HuH-7 (cell line): ENCODE measurements at regions not wholly inside any gene's neighbourhood (a gene's known extent, or its start where the extent isn't known, plus 50 kb on each side); places are given as distances from the start of the nearest gene placed in this dataset.

Experiments
- DNase-seq: peaks from one replicate; pipeline ENCODE4 v3.0.0; 2011; ENCODE audit warnings: low spot score

DNA sequence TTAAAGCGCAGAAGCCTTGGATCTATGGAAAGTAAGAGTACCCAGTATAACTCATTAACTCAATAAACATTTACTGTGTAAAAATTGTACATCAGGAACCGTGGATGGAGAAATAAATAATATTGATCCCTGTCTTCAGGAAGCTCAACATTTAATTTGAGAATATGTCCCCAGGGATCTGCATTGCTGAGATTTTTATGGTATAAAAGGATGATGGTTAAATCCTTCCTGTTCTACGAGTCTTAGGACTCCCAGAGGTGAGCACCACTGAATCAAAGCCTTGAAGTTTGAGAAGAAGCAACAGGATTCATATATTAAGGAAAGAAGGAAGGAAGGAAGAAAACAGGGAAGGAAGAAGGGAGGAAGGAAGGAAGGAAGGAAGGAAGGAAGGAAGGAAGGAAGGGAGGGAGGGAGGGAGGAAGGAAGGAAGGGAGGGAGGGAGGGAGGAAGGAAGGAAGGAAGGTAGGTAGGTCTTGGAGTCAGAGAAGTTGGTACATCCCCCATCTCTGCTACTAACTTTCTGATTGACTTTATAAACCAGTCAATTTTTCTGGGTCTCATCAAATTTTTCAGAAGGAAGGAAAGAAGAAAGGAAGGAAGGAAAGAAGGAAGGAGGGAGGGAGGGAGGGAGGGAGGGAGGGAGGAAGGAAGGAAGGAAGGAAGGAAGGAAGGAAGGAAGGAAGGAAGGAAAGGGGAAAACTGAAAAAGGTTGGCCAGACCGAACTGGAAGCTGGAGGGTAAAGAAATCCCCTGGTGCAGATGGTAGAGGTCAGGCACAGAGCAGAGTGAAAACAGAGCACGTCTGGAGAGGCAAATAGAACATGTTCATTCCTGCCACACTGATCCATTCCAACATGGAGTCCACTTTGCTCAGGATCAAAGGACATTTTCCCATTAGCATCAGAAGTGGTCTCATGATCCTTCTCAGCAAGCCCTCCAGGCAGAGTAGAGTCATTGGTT, 422.2 kb upstream of the CDH11 start:
- no peak for DNase-seq

- DNase-seq: no peak
Observed at GRCh38 chr16:65541646-65542045, 419.8 kb upstream of the CDH11 start.

DNA sequence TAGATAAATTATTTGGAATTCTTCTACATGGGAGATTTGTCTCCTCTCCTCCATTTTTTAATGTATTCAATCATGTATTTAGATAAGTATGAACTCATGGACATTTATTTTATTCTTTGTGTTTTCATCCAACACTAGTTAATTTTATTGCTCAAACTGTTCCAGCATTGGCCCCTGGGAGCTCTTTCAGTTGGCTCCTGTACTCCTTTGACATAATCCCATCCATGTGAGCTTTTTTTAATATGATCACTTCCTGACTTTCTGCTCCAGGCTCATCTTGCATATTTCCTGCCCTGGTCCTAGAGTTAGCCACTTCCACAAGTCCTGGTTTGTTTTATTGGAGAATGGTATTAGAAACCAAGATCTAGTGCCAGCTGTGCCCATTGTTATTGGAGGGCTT, 419.0 kb upstream of the CDH11 start:
- no peak for DNase-seq

DNA sequence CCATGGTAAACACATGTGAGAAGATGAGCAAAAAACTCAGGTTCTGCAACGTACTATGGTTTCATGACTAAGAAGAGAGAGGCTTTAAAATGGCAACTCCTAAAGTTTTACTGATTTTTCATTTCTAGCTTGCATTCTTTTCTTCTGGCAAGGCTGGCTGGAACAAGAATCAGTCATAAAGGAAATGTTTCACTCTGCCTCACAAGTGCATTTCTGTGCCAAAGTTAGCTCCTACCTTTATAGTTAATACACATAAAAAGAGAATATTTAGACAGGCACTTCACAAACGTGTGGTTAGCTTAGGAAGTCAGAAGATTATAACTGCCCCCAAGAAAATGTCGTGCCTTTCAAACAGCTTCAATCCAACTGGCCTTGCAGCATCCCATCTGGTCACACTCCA, 417.1 kb upstream of the CDH11 start:
- DNase-seq: no peak

GRCh38 chr16:65537336-65537735, 415.5 kb upstream of the CDH11 start:
- no peak for DNase-seq

GRCh38 chr16:65534121-65534528, 412.3 kb upstream of the CDH11 start:
- DNase-seq: no peak

DNA sequence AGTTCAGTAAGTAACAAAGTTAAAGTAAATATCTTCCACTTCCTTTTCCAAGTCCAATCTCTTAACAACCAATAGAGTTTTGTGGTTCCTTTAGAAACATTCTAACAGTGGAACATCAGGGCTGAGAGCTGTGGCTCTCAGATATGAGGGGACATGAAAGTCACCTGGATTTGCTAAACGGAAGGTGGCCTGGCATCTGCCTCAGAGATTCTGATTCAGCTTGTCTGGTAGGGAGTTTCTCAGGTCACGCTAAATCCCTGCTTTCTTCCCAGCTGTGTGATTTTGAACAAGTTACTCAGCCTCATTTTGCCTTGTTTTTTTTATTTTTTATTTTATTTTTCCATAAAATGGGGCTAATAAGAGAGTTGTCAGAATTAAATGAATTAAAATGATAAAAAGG, 411.0 kb upstream of the CDH11 start:
- no peak for DNase-seq

GRCh38 chr16:65532258-65532657, 410.4 kb upstream of the CDH11 start:
- no peak for DNase-seq

- no peak for DNase-seq
Observed at GRCh38 chr16:65531475-65531874, 409.6 kb upstream of the CDH11 start.

DNA sequence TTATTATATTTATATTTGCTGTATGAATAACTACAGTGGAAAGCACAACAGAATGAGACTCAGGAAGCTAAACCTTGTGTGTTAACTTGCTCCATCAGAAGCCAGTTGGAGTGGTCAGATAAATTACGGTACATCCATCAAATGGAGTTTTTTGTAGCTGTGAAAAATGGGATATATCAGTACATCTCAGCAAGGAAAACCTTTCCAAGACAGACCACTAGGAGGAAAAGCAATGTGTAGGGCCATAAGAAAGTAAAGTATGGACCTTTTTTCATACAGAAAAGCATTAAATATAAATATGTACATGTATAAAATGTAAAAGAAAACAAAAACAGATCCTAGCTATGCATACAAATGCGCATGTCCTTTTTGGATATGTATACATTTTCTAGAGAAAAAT, 403.8 kb upstream of the CDH11 start:
- no peak for DNase-seq

DNA sequence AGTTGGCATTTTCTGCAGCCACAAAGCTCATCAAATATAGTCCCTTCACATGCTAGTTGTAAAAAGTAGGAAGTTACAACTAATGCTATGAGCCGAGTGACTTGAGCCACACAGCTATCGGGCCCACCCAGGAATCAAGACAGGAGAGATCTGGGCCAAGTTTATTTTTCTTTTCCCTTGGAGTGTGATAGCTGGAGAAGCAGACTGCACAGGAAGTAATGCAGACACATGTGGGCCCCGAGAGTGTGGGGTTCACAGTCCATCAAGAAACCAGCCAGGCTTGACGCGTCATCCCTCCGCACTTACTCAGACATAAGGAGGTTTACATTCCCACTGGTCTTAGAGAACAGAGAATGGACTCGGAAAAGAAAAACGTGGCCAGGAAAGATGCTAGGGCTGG, 403.1 kb upstream of the CDH11 start:
- no peak for DNase-seq

DNA sequence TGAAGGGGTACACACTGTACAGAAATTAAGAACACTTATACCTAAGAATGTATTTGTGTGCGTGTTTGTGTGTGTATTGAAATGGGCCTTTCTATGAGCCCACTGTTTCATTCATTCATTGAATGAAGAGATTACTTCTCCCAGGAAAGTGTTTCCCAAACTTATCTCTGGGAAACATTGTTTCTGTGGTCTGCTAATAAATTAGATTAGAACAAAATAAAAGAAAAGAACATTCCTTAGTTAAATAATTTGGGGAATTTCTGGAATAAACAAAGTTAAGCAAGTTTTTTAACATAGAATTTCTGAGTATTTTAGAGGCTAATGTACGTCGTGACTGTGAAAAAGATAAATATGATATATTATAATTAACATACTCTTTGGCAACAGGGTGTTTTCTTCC, 402.4 kb upstream of the CDH11 start:
- DNase-seq: no peak

DNA sequence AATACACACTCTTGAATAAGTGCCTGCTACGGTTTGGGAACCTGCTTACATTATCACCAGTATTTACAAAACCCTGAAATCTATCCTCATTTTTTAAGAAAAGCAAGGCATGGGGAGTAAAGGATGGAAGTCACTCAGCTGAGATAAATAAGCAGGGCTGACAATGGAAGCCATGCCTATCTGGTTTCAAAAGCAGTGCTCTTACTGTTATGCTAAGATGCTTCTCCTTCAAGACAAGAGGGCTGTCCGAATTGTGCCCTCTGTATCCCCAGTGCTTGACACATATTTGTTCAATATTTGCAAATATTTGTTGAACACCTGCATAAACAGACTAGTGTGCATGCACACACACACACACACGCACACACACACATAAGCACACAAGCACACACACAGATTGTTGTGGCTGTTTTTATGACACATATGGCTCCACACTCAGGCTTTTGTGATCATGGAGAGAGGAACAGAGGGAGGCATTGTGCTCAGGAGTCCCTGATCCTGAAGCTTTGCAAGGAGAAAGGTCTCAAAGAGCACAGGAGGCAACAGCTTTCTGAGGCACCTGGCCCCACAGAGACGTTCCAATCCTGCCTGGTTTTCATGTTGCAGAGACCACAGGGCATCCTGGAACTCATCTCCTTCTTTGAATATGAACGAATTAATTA, 401.6 kb upstream of the CDH11 start:
- DNase-seq: no peak

- DNase-seq: no peak
Observed at GRCh38 chr16:65522412-65522811, 400.5 kb upstream of the CDH11 start.

DNA sequence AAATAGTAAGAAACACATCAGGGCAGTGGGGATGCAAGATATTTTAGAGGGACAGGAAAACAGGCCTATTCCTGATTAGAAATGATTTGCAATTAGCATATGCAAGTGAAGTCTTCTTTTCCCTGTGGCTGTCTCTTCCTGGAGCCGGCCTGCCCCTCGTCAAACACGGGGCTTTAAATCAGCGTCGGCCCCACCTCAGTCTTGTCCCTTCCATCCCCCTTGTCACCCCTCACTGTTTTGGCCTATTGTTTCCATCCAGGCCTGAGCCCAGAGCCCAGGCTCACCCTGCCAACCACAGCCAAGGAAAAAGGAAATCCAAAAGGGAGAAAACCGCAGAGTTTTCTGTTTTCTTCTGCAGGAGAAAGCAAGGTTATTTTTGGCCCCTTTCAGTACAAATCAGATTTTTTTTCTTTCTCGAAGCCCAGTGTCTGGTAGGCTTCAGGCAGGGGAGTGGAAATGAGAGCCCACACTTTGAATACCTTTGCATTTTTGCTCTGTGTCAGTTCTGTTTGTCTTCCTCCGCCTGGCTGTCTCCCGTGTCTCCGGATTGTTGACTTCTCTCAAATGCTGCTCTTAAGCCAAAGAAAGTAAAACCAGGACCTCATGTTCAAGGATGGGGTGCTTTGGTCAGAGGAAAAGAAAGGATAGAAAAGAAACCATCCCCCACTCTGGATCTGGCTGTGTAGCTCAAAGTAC, 399.9 kb upstream of the CDH11 start:
- no peak for DNase-seq

DNA sequence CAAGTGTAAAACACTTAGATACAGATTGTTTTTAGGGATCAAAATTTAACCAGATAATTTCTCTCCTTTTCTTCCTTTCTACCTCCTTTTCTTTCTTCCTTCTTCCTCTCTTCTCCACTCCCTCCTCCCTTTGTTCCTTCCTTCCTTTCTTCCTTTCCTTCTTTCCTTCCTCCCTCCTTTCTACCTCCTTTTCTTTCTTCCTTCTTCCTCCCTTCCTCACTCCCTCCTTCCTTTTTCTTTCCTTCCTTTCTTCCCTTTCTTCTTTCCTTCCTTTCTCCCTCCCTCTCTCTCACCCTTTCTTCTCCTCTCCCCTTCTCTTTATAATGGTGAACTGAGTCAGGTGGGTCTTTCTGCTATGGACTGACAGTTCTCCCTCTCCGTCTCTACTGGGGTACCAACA, 397.5 kb upstream of the CDH11 start:
- no peak for DNase-seq

GRCh38 chr16:65515193-65515592, 393.3 kb upstream of the CDH11 start:
- no peak for DNase-seq

- DNase-seq: no peak
Observed at GRCh38 chr16:65510850-65511249, 389.0 kb upstream of the CDH11 start.

DNA sequence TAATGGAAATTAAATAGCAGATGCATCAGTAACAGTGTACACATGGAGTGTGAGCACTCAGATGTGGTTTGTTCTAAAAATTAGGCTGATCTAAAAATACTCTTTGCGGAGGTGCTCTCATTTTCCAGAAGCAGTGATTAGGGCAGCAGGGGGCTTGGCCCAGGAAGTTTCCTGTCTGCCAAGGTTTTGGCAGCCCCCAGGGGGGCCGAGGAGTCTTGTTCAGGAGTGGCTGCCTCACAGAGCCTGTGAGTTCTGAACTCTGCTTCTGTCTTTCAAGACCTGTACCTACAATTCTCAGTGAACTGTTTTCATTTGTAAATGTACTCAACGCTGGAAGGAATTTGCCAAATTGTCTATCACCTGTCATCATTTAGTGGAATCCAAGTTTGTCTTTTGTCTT, 388.4 kb upstream of the CDH11 start:
- DNase-seq: no peak

DNA sequence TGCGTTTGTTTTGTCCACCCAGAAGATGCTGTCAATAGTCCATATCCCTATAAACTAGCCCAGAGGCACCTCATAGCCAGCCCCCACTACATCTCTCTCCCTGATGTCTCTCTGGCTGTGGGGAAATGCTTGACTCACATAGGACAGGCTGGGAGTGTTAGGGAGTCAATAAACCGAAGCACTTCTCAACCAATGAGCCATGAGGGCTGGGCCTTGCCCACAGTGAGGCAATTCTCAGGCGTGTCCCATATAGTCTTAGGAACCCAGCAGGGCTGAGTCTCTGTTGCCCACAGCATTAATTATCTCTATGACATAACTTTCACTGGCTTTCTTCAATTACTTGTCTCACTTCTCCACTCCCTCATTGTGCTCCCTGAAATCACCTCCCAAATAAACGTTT, 387.3 kb upstream of the CDH11 start:
- DNase-seq: no peak

- no peak for DNase-seq
Observed at GRCh38 chr16:65500919-65501318, 379.1 kb upstream of the CDH11 start.

GRCh38 chr16:65500007-65500406, 378.1 kb upstream of the CDH11 start:
- DNase-seq: no peak

DNA sequence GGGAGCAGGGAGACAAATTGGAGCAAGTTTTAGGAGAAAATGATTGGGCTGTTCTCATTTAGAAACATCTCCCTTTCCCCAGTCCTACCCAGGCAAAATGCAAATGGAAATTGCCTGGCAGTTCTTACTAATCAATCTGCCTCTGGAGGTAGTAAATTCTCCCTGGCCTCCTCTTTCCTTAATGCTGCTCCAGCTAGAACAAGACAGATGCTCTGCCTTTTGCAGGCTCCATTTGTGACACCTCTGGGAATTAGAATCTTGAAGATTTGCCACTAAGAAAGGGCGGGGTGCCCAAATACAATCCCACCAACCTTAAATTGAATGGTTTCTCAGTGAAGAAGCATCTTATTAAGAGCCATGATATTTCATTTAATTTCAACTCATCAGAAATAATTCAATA, 377.7 kb upstream of the CDH11 start:
- no peak for DNase-seq
